H1 (cell line): ENCODE measurements at regions not wholly inside any gene's neighbourhood (a gene's known extent, or its start where the extent isn't known, plus 50 kb on each side); places are given as distances from the start of the nearest gene placed in this dataset.

Experiments
- BRCA1 ChIP-seq: IDR thresholded peaks from 2 replicates; pipeline ENCODE4 v1.6.1; 2012; ENCODE audit warnings: low read depth, low read length, improper control_type of control experiment
- JUN ChIP-seq: IDR thresholded peaks from 2 replicates; pipeline ENCODE4 v1.6.1; 2011; ENCODE audit warnings: low read depth, mild to moderate bottlenecking, improper control_type of control experiment, low read length
- RXRA ChIP-seq: IDR thresholded peaks from 2 replicates; pipeline ENCODE4 v1.6.1; 2011; ENCODE audit warnings: low read depth, mild to moderate bottlenecking, low read length, moderate library complexity; ENCODE audit not compliant: insufficient read depth
- SP2 ChIP-seq: IDR thresholded peaks from 2 replicates; pipeline ENCODE4 v1.6.1; 2012; ENCODE audit warnings: mild to moderate bottlenecking, low read length, inconsistent platforms

DNA sequence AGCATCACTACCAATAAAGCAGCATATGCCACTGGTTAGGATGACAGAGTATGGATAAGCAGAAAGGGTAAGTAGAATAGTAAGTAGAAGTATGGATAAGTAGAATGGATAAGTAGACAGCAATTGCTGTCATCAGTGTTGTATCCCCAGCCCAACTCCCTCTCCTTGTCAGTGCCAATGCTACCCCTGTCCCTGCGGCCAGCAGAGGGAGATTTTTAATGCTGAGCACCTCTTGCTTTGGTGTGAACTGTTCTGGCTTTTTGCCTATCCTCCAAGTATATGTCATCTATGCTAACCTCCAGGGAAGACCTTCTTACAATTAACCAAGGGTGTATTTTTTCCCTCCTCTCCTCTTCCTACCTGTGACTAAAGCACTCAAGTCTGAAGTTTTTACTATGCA lies 136.7 kb upstream of the SPHKAP start (continued):
- TF ChIP-seq SP2: no peak
- TF ChIP-seq RXRA: no peak
- no peak for TF ChIP-seq BRCA1
- no peak for TF ChIP-seq JUN
